PC-9 (cell line): ENCODE measurements at regions not wholly inside any gene's neighbourhood (a gene's known extent, or its start where the extent isn't known, plus 50 kb on each side); places are given as distances from the start of the nearest gene placed in this dataset.

ENCODE experiments used
- BruUV-seq: library from RNA; stranded (reverse); fragments of 400-500 nt; replicated peaks from 2 replicates; lab custom pipeline; 2021; lab: Mats Ljungman, UMichigan
- CTCF ChIA-PET: fragments of 300-600 bp; sonication (Branson Sonifier 250); formaldehyde crosslinking; loops from one replicate; lab custom pipeline; 2022; ENCODE audit warnings: antibody characterized with exemption; lab: Charles Lee
- POLR2A ChIA-PET: fragments of 300-600 bp; sonication (Branson Sonifier 250); formaldehyde crosslinking; loops from one replicate; lab custom pipeline; 2022; ENCODE audit warnings: antibody characterized with exemption; ENCODE audit not compliant: unreplicated experiment; lab: Charles Lee
- DNase-seq, 2 experiments: peaks; one replicate each; pipeline versions ENCODE4 v3.0.0 to v3.0.0-alpha.2; 2015 to 2022; ENCODE audit warnings: mixed read lengths in 1 of 2
- H2AFZ ChIP-seq: fragments of 200-600 bp; sonication (generic); 2 replicates; pipeline ENCODE4 v1.8.1; 2017; ENCODE audit warnings: antibody characterized with exemption
- H3F3A ChIP-seq: fragments of 200-600 bp; sonication (generic); 2 replicates; pipeline ENCODE4 v1.8.1; 2017; ENCODE audit warnings: antibody characterized with exemption, mild to moderate bottlenecking, low read depth; ENCODE audit not compliant: insufficient read depth
- H3K27ac ChIP-seq: fragments of 200-600 bp; sonication (generic); 2 replicates; pipeline ENCODE4 v1.6.1; 2016; ENCODE audit warnings: mixed run types
- H3K27me3 ChIP-seq: fragments of 200-600 bp; sonication (generic); 2 replicates; pipeline ENCODE4 v1.6.1; 2016; ENCODE audit warnings: low read depth, mixed run types; ENCODE audit not compliant: insufficient read depth
- H3K36me3 ChIP-seq: fragments of 200-600 bp; sonication (generic); 2 replicates; pipeline ENCODE4 v1.6.1; 2016; ENCODE audit warnings: low read depth, mixed run types
- H3K4me1 ChIP-seq: fragments of 200-600 bp; sonication (generic); replicated peaks from 2 replicates; pipeline ENCODE4 v1.6.1; 2016; ENCODE audit warnings: mixed run types; ENCODE audit not compliant: insufficient read depth
- H3K4me2 ChIP-seq: fragments of 200-600 bp; sonication (generic); 2 replicates; pipeline ENCODE4 v1.6.1; 2017; ENCODE audit warnings: mixed run types
- H3K4me3 ChIP-seq: fragments of 200-600 bp; sonication (generic); 2 replicates; pipeline ENCODE4 v1.6.1; 2016; ENCODE audit warnings: mixed run types
- H3K79me2 ChIP-seq: fragments of 200-600 bp; sonication (generic); 2 replicates; pipeline ENCODE4 v1.6.1; 2017; ENCODE audit warnings: low read depth, mixed run types
- H3K9me2 ChIP-seq: fragments of 200-600 bp; sonication (generic); 2 replicates; pipeline ENCODE4 v1.8.1; 2017; ENCODE audit warnings: mild to moderate bottlenecking; ENCODE audit not compliant: insufficient read depth
- H3K9me3 ChIP-seq: fragments of 200-600 bp; sonication (generic); 2 replicates; pipeline ENCODE4 v1.8.1; 2016; ENCODE audit warnings: low read depth; ENCODE audit not compliant: insufficient read depth
- H4K20me1 ChIP-seq: fragments of 200-600 bp; sonication (generic); 2 replicates; pipeline ENCODE4 v1.8.1; 2017; ENCODE audit not compliant: insufficient read depth
- EZH2 ChIP-seq: fragments of 200-600 bp; sonication (generic); IDR thresholded peaks from 2 replicates; pipeline ENCODE4 v1.8.0; 2017; ENCODE audit warnings: antibody characterized with exemption, low read depth
- intact Hi-C: fragments of 100-400 bp; cut with micrococcal nuclease; formaldehyde crosslinking; loops from one replicate; pipeline ENCODE4 v1.10.0; 2022; ENCODE audit not compliant: unreplicated experiment
- TF ChIP-seq, protein P1 (sequence below): fragments of 200-600 bp; sonication (generic); conservative IDR thresholded peaks from 2 replicates; pipeline ENCODE4 v1.6.1; 2017; ENCODE audit warnings: mixed run types, antibody characterized with exemption, mild to moderate bottlenecking, moderate library complexity

DNA sequence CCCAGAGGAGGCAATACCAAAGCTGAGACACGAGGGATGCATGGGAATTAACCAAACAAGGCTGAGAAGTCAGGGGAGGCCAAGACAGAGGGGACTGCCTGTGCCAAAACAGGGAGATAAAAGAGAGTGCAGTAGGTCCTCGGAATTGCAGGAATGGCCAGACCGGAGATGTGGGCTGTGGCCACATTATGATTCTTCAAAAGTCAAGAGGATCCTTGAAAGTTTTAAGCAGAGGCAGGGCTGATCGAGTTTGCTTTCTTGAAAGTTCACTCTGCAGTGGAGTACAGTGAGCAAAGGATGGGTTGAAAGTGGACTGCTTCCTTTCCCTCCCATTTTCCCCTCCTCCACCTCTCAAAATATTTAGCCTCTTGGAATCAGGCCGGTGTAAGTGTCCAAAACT, 73.9 kb upstream of the ADAMTS9 start:
- CTCF ChIA-PET: no interaction called here
- intact Hi-C loops: no loop called here
- no peaks in the 10 kb centered on the region for H3K4me1 ChIP-seq
- H3K4me2 ChIP-seq: no peak overlapping the region
- H3K27ac ChIP-seq: no peak overlapping the region
- no peak for DNase-seq
- TF ChIP-seq, protein P1, sequence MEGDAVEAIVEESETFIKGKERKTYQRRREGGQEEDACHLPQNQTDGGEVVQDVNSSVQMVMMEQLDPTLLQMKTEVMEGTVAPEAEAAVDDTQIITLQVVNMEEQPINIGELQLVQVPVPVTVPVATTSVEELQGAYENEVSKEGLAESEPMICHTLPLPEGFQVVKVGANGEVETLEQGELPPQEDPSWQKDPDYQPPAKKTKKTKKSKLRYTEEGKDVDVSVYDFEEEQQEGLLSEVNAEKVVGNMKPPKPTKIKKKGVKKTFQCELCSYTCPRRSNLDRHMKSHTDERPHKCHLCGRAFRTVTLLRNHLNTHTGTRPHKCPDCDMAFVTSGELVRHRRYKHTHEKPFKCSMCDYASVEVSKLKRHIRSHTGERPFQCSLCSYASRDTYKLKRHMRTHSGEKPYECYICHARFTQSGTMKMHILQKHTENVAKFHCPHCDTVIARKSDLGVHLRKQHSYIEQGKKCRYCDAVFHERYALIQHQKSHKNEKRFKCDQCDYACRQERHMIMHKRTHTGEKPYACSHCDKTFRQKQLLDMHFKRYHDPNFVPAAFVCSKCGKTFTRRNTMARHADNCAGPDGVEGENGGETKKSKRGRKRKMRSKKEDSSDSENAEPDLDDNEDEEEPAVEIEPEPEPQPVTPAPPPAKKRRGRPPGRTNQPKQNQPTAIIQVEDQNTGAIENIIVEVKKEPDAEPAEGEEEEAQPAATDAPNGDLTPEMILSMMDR: no peak
- no peak for TF ChIP-seq EZH2
- no peaks in the 10 kb centered on the region for H3K27me3 ChIP-seq
- H3F3A ChIP-seq: no peaks in the 10 kb centered on the region
- no peaks in the 10 kb centered on the region for H3K9me3 ChIP-seq
- H3K79me2 ChIP-seq: no peaks in the 10 kb centered on the region
- no peak overlapping the region for H2AFZ ChIP-seq
- H3K36me3 ChIP-seq: no peaks in the 10 kb centered on the region
- H4K20me1 ChIP-seq: no peaks in the 10 kb centered on the region
- POLR2A ChIA-PET: no interaction called here
- H3K9me2 ChIP-seq: no peaks in the 10 kb centered on the region
- BruUV-seq: no TSS peak
- H3K4me3 ChIP-seq: no peak overlapping the region

DNA sequence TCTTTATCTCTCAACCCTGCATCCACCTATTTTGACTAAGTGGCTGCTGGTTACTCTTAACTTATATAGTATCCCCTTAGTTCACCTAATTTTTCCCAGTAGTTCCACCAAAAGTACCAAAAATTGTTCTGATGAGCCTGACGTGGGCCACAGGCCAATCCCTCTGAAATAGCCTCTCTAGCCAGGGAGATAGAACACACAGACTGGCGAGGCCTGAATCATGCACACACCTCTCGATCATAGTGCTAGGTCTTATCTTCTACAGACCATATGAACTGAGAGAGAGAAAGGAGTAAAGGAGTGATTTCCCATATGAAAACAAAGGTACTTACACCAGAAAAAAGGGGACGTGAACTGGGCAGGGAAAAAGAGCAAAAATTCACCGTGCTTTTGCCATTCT, 72.5 kb upstream of the ADAMTS9 start:
- H3F3A ChIP-seq: no peaks in the 10 kb centered on the region
- H4K20me1 ChIP-seq: no peaks in the 10 kb centered on the region
- H3K9me2 ChIP-seq: no peaks in the 10 kb centered on the region
- no peaks in the 10 kb centered on the region for H3K27me3 ChIP-seq
- TF ChIP-seq, protein P1: no peak
- no peaks in the 10 kb centered on the region for H3K79me2 ChIP-seq
- no peak overlapping the region for H3K4me3 ChIP-seq
- no peaks in the 10 kb centered on the region for H3K36me3 ChIP-seq
- no peak overlapping the region for H2AFZ ChIP-seq
- H3K9me3 ChIP-seq: no peaks in the 10 kb centered on the region
- H3K4me1 ChIP-seq: no peaks in the 10 kb centered on the region
- POLR2A ChIA-PET: no interaction called here
- no peak for DNase-seq
- CTCF ChIA-PET: no interaction called here
- H3K27ac ChIP-seq: no peak overlapping the region
- BruUV-seq: no TSS peak
- H3K4me2 ChIP-seq: no peak overlapping the region
- intact Hi-C loops: no loop called here

DNA sequence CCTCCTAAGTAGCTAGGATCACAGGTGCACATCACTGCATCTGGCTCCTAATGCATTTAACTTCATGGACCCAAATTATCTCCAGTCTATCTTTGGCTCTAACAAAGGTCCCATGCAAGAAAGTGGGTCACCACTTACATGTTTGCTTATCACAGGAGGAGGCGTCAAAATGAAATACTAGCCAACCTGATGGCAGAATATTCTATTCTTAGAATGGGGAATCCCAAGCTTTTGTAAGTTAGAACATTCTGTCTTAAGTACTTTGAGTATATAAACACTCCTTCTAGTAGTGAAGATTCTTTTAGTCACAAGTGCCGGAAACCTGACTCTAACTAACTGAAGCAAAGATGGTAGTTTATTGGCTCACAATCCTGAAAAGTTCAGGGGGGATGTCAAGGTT, 72.0 kb upstream of the ADAMTS9 start:
- ChIA-PET CTCF (no interaction called here), POLR2A (no interaction called here)
- Histone ChIP-seq H4K20me1 (no peaks in the 10 kb centered on the region), H2AFZ (no peak overlapping the region), H3F3A (no peaks in the 10 kb centered on the region), H3K4me3 (no peak overlapping the region), H3K27ac (no peak overlapping the region), H3K9me3 (no peaks in the 10 kb centered on the region), H3K9me2 (no peaks in the 10 kb centered on the region), H3K27me3 (no peaks in the 10 kb centered on the region), H3K36me3 (no peaks in the 10 kb centered on the region), H3K79me2 (no peaks in the 10 kb centered on the region), H3K4me2 (no peak overlapping the region), H3K4me1 (no peaks in the 10 kb centered on the region)
- intact Hi-C loops: no loop called here
- no peak for DNase-seq
- BruUV-seq: no TSS peak
- no peak for TF ChIP-seq EZH2
- TF ChIP-seq, protein P1: no peak
